ENCODE measurements at regions not wholly inside any gene's neighbourhood (a gene's known extent, or its start where the extent isn't known, plus 50 kb on each side); places are given as distances from the start of the nearest gene placed in this dataset.

- TF ChIP-seq CTCF (IDR thresholded peaks at IDR 0.05) (no peak), ZFX (IDR thresholded peaks at IDR 0.05; ENCODE audit: borderline replicate concordance) (no peak)
Measured at GRCh38 chr18:14976736-14977430, 228.9 kb downstream of the ANKRD30B start.
